GM18517 (cell line): ENCODE measurements at regions not wholly inside any gene's neighbourhood (a gene's known extent, or its start where the extent isn't known, plus 50 kb on each side); places are given as distances from the start of the nearest gene placed in this dataset.

Source experiments
- ATAC-seq: cut with Tn5 transposase; IDR thresholded peaks from one replicate; pipeline ENCODE4 v1.9.1; 2021; ENCODE audit warnings: mild to moderate bottlenecking, moderate library complexity; ENCODE audit not compliant: unreplicated experiment

DNA sequence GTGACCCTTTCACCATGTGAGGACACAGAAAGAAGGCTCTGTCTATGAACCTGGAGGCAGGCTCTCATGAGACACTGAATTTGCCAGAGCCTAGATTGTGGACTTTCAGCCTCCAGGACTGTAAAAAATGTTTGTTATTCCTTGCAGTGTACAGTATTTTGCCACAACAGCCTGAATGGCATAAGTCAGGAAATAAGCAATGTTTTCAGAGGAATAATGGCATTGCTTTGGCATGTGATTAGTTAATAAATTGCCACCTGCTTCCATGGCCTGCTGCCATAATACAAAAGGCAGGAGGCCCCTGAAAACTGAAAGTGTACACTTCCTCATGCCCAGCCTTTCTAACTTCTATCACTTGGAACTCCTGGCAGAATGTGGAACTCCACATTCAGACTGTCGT is 408.1 kb downstream of the GADD45G start:
- ATAC-seq = no peak

DNA sequence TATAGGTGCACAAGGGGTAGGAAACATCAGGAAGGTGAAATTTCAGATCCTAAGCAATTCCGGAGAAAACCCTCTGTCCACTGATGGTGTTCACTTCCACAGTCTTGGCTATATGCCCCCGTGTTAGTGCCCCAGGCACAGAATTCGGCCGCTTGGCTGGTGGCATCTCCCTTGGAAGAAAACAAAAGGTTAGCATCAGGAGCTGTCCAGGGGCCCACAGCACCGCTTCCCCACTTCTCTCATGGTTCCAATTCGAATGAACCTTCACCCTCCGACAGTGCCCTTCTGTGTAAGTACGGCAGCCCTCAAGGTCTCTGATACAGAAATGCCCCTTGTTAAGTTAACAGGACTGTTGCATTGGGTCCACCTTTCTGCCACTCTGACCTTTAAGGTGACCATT is 409.0 kb downstream of the GADD45G start:
- no peak for ATAC-seq

DNA sequence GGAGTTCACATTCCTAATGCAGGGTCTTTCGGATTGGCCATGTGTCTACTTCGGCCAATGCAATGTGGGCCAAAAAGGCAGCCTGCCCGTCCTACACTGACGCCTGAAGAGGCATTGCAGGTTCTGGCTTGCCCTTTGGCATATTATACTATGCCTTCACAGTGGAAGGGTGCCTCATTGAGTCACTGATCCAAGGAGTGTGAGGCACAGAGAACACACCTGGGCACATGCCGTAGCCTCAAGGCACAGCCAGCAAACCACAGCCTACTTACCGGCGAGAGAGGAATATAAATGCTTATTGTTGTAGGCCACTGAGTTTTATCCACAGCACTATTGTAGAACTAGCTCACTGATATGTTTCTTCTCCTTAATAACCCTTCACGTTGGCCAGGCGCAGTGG is 409.6 kb downstream of the GADD45G start:
- no peak for ATAC-seq

DNA sequence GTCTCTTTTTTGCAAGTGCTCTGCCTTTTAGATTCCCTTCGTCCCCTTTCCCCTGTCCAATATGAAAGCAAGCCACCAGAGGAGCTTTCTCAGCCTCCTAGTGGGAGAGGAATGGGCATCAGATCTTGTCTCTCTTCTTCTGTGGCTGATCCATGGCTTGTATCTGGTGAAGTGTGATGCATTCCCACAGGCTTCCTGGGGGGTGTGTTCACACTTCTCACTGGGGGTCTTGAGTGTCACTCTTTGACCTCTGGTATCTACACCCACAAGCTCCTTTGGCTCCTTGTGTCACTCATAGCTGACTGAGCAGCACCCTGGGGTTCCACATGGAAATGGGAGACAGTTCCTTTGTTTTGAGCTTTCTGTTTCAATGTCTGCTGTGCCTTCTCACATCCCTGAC is 411.5 kb downstream of the GADD45G start:
- no peak for ATAC-seq

DNA sequence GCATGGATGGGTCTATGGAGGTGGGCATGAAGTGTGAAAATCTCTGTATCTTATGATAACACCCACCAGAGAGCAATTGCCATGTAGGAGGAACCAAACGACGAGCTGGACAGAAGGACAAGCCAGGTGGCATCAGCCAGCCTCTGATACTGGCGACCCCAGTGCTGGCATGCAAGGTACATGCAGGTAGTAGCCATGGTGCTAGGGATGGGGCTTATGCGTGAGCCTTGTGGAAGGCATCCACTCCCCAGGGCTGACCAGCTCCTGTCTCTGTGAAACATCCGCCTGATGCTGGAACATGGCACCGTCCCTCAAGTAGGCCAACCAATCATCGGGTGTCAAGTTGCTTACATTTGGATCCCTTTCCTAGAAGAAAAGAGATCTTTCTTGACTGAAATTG is 412.9 kb downstream of the GADD45G start:
- ATAC-seq = no peak

DNA sequence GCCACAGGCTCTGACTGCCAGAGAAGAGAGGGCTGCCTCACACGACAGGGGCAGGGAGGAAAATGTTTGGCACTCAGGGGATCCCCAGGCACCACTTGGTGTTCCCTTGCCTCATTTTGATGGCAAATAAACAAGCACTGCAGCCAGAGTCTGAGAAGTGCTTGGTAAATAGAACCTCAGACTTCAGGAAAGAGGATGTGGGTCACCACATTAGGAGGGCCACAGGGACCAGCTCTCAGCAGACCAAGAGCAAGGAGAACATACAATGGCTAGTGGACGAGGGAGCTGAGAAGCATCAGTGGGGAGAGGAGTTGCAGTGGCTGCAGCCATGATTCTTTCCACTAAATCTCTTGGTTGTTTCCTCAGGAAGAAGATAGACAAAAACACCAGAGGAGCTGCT is 413.9 kb downstream of the GADD45G start:
- no peak for ATAC-seq

DNA sequence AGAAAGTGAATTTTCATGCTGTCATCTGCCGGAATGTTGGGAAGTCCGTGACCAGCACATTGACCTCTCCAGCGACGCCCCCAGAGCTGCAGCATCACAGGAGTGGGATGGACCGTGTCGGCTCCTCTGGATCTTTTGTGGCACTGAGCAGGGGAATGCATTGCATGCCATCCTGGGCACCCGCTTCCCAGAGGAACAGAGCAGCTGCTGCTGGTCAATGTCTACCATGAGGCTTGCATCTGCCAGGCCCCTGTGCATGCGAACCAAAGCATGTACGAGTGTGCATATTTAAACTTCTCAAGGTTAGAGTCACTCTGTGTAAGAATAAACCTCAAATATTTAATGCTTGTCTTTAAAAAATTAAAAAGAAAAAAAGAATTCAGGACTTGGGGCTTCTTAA is 414.8 kb downstream of the GADD45G start:
- no peak for ATAC-seq

DNA sequence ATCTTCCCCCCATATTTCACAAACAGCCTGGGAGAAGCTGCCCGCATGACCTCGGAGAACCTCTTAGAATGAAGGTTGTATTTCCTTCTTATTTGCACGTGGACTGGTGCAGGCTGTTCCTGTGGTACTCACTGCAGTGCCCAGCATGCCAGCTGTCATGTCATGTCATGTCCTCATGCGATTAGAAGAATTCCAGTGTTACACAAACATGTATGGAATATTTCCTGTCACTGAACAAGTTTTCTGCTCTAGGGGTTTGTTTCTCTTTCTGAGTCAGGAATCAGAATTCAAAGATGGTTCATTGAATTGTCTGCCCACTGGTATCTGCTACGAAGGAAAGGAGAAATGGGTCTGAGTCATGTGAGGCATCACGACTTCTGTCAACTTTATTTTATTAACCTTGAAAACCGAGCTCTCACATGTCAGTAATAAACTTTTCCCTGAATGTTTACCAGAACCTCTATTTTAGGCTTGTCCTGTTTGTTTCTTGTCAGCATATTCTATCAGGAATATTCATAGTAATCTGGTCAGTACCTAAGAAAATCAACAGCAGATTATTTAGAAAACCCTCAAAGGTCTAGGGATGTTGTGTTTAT is 415.6 kb downstream of the GADD45G start:
- no peak for ATAC-seq

DNA sequence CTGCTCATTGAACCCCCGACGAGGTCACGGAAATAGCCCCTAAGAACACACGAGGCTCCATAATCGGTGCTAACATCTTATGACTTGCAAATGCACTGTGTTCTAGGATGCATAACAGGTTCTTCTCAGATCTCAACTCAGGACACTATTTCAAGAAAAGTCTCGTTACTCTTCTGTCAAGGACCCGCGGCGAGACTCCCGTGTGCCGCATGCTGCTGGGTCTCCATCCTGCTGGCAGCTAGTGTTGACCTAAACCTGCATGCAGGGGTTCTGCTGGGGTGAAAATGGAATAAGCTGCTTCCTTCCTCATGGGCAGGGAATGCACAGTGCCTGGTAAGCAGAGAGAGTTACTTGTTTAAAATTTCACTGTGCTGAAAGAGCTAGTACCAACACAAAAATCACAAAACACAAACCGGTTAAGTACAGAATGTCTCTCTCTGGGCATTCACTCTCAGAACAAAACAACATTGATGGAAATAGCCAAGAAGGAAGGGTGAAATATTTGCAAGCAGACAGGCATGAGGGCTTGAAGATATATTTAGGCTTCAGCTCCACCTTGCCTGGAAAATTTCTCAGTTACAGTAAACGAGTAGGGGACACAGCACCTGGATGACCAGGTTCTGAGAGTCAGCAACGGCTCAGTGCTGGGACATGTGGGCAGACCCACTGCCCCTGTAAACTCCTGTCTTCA is 416.5 kb downstream of the GADD45G start:
- no peak for ATAC-seq

DNA sequence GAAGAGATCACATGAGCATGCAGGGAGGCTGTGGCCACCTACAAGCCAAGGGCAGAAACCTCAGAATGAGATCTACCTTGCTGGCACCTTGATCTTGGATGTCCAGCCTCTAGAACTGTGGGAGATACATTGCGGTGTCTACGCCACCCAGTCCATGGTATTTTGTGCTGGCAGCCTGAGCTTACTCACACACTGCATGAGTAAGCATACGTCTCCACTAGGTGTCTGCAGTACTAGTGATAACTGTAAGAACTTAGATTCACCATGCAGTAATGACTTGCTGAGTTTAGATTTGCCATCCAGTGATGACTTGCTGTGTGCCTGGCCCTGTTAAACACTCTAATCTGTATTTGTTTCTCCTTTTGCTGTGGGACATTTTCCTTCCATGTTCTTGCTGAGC is 417.7 kb downstream of the GADD45G start:
- ATAC-seq = no peak

DNA sequence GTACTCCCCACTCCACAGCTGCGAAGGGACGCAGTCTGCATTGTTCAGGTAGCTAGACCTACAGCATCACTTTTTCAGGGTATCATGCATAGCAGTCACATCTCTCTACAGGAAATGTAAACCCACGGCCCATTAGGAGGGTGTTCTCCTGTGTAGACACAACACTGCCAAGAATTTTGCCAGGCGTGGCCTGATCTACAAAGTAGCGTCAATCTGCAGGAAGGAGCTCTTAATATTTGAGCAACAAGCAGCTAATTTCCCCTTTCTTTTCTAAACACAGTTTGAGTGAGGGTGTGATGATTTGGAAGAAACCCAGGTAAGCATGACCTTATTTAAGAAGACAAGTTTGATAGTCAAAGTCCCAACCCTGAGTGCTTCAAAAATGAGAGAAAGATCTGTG is 419.0 kb downstream of the GADD45G start:
- no peak for ATAC-seq

DNA sequence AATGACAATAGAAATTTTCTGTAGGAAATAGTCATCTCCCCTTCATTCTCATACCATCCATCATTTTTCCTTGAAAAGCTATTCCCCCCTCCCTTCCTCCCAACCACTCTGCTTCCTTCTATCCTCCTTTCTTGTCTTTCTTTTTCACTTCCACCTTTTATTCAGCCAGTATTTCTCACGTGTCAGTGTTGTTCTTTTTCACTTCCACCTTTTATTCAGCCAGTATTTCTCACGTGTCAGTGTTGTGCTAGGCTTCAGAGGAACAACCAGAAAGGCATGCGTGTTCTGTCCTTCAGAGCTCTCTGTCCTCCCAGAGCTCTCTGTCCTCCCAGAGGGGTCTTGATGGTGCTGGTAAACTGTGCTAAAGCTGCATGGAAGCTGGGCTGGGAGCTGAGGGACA is 419.6 kb downstream of the GADD45G start:
- no peak for ATAC-seq

DNA sequence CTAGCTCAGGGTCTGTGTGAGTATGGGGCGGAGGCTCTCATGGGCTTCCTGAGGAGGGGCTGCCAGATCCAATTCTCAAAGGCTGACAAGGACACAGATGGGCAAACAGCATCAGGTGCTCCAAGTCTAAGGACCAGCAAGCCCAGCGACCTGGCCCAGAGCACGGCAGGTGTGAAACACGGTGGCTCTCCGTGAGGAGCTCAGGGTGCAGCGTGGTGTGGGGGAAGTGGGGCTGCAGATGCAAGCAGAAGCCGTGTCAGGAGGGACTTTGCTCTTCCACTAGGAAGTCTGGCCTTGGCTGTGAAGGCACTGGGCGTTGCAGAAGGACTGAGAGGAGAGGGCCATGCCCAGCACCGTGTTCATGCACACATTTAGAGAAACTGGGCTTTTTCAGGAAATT is 420.0 kb downstream of the GADD45G start:
- ATAC-seq = no peak

DNA sequence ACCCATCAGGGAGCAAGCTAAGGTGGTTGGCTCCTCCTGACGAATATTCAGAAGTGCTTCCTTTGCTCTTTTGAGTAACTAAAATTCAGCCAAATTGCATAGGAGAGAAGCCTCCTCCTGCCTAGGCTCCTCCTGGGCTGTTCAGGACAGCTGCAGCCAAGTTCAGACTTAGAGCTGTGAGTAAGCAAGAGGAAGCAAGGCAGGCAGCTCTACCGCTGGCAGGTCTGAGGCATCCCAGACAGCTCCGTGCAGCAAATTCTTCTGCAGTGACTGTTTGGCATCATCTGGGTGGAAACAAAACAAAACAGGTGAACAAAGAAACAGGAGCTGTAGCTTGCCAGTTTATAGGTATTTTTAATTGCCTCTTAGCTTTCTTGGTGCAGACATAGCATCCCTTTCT is 421.0 kb downstream of the GADD45G start:
- no peak for ATAC-seq

DNA sequence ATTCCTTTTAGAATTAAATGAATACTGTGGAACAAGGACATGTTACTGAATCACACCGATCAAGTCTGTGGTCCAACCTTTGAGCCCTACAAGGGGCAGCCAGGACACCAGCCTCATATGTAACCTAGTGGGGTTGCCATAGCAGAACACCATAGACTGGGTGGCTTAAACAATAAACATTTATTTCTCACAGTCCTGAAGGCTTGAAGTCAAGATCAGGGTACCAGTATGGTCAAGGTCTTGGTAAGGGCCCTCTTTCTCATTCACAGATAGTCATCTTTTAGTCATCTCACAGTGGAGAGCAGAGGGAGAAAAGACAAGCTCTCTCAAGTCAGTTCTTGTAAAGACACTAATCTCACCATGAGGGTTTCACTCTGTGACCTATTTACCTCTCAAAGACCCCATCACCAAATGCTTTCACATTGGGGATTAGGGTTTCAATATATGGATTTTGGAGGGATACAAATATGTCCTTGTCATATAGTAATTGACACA is 422.5 kb downstream of the GADD45G start:
- no peak for ATAC-seq

DNA sequence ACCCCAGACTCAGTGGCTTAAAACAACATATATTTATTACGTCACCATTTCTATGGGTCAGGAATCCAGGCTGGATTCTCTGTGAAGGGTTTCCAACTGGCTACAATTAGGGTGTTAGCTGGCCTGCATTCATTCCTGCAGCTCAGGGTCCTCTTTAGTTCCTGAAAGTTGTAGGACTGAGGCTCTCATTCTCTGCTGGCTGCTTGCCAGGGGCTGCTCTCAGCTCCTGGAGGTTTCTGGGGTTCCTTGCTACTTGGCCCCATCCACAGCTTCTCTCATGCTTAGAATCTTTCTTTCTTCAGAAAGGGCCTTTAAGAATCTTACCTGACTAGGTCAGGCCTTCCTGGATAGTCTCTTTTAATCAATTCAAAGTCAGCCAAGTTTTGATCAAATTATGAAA is 424.6 kb downstream of the GADD45G start:
- no peak for ATAC-seq

DNA sequence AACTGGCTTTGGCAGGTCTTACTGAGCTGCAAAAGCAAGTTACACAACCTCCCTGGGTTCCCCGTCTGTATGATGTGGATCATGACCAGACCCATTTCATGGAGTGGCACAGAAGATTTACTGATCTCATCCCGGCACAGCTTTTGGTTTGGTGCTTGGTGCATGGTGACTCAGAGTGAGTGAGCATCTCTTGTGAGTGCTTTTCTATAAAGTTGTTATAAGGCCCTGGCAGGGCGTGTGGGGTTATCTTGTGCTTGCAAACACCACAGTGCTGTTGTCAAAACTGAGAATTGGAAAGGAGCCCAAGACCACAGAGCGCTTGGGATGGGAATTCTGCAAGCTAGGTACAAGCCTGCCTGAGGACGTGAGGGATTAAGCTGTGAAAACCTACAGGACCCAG is 425.2 kb downstream of the GADD45G start:
- no peak for ATAC-seq

DNA sequence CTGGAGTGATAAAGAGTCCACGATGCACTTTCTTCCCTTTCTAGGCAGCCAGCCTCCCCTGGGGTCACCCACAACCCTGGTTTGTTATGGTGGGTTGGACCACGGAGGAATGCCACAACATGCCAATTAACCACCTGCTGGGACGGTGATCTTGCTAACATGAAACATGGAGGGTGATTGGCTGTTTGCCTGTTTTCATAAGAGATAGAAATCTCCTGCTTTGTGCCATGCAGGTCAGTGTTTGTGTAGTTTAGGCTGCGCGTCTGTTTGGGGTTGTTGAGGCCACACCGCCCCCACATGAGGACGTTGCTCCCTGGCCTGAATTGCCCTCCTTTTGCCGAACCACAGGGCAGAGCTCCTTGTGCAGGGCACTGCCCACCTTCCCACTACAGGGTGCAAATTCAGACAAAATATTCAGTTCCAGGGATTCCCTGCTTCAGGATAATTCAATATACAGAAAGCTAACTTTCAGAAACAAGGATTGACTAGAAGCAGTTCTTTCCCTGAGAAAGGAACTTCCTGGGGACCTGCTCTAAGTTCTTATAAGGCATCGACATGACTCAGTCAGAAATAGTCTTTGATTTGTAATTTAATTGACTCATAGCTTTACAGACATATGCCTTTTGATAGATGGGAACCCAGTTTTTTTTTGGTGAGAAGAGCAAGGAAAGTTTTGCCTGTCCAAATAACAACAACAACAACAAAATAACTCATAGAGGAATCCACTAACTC is 427.6 kb downstream of the GADD45G start:
- ATAC-seq = no peak

DNA sequence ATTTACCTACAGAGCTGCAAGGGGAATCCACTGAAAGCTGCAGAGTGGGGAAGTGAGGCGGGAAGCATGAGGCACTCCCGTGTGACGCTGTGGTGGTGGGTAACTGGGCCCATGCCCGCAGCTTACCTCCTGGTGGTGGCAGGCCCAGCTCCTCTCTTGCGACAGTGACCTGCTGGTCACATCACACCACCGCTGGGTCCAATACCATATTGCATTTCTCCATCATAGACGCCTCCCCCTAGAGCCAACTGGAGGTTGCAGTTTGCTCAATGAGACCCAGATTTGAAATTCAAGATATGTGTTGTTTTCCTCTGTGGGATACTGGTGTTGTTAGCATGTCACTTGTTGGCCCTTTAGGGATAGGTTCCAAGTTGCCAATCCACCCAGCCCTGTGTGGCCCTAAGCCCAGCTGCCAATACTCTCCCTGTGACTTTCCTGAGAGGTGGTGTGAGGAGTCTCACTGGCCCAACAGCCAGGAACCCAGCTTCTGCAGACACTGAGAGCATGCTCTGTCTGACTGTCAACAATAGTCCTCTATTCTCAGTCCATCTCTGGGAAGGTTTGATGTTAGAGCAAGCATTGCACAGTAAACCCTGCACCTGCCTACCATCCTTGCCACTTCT is 428.3 kb downstream of the GADD45G start:
- no peak for ATAC-seq

DNA sequence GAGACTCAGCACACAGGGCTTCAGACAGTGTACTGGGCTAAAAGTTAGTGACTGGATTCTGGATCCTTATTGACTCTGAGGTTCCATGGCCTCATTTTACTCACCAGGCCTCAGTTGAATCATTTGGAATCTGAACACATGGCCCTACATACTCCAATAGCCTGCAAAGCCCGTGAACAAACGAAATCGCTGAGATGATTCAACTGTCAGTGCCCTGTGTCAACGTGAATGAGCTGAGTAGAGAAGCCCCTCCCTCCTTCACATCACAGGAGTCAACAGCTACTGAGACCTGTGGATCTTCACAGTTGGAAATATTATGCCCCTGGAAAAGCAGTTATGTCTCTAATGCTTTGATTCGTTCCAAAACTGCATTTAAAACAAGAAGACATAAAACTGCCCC is 429.3 kb downstream of the GADD45G start:
- ATAC-seq = no peak

DNA sequence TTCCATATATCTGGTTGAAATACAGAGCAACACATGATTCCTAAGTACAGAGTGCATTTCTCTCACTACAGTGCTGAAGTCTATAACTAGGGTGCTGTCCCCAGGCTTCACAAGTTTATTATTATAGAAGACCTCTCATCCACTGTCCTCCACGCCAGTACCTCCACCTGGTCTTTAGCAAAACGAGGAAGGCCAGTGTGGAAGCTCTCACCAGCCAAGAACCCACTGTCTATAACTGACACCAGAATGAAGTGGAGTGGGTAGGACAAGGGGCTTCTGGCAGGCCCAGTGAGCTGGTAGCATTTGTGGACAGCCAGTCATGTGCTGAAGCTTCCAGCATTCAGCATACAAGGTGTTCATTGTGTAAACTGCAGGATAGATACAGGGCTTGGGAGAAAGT is 430.7 kb downstream of the GADD45G start:
- no peak for ATAC-seq
